ENCODE measurements at regions not wholly inside any gene's neighbourhood (a gene's known extent, or its start where the extent isn't known, plus 50 kb on each side); places are given as distances from the start of the nearest gene placed in this dataset.

GRCh38 chr1:201641524-201642253, 102.8 kb downstream of the NAV1 start:
- TF ChIP-seq ISL1 (CRISPR knock-in tag; IDR thresholded peaks at IDR 0.05) (no peak), CSDC2 (CRISPR knock-in tag; IDR thresholded peaks at IDR 0.05) (no peak), BACH2 (CRISPR knock-in tag; IDR thresholded peaks at IDR 0.05; ENCODE audit: borderline replicate concordance) (no peak), CSRNP3 (CRISPR knock-in tag; IDR thresholded peaks at IDR 0.05) (no peak), ZC3H10 (CRISPR knock-in tag; IDR thresholded peaks at IDR 0.05) (no peak), OSR1 (CRISPR knock-in tag; IDR thresholded peaks at IDR 0.05) (no peak), GLIS3 (CRISPR knock-in tag; IDR thresholded peaks at IDR 0.05) (no peak), TCF4 (CRISPR knock-in tag; IDR thresholded peaks at IDR 0.05; ENCODE audit: borderline replicate concordance) (no peak), ZFP3 (CRISPR knock-in tag; IDR thresholded peaks at IDR 0.05) (no peak), RARB (CRISPR knock-in tag; IDR thresholded peaks at IDR 0.05) (no peak), CREB5 (CRISPR knock-in tag; IDR thresholded peaks at IDR 0.05; ENCODE audit: low read depth) (no peak)
- TF ChIP-seq, protein P1, sequence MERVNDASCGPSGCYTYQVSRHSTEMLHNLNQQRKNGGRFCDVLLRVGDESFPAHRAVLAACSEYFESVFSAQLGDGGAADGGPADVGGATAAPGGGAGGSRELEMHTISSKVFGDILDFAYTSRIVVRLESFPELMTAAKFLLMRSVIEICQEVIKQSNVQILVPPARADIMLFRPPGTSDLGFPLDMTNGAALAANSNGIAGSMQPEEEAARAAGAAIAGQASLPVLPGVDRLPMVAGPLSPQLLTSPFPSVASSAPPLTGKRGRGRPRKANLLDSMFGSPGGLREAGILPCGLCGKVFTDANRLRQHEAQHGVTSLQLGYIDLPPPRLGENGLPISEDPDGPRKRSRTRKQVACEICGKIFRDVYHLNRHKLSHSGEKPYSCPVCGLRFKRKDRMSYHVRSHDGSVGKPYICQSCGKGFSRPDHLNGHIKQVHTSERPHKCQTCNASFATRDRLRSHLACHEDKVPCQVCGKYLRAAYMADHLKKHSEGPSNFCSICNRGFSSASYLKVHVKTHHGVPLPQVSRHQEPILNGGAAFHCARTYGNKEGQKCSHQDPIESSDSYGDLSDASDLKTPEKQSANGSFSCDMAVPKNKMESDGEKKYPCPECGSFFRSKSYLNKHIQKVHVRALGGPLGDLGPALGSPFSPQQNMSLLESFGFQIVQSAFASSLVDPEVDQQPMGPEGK (CRISPR knock-in tag; IDR thresholded peaks at IDR 0.05; ENCODE audit: borderline replicate concordance): no peak
